ENCODE measurements at regions not wholly inside any gene's neighbourhood (a gene's known extent, or its start where the extent isn't known, plus 50 kb on each side); places are given as distances from the start of the nearest gene placed in this dataset.

DNA sequence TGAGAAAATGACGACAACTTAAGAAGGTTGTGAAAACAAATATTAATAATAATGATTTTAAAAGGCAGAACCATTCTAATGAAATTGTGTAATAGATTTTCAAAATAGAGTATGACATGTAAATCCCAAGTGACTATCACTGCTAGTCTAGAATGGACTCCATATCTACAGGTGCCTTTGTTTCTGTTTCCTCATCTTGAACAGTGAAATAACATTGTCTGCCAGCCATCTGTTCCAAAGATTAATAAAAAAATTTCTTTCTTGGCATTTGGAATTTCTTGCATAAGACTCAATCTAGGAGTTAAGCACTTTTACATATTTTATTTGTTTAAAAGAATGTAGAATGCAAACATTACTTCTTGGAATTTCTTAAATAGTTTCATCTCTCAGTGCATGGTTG, 520.1 kb upstream of the ARGLU1 start:
- Histone ChIP-seq H3K4me1 (ENCODE audit: insufficient read depth, low read length) (no peaks in the 10 kb centered on the region), H3K4me2 (ENCODE audit: low read length) (no peak overlapping the region), H3K27me3 (ENCODE audit: low read length) (no peaks in the 10 kb centered on the region), H3K9ac (ENCODE audit: low read length) (no peak overlapping the region), H3K36me3 (ENCODE audit: low read depth, low read length) (no peaks in the 10 kb centered on the region), H3K4me3 (ENCODE audit: low read length) (no peak overlapping the region), H2AFZ (ENCODE audit: low read length) (no peak overlapping the region), H3F3A (ENCODE audit: low read length, unreplicated experiment) (no peaks in the 10 kb centered on the region), H3K9me3 (ENCODE audit: low read length) (no peaks in the 10 kb centered on the region), H3K27ac (ENCODE audit: low read length) (no peak overlapping the region), H3K9me2 (replicated peaks; ENCODE audit: low read length) (no peaks in the 10 kb centered on the region), H3K79me2 (ENCODE audit: low read length) (no peaks in the 10 kb centered on the region), H4K20me1 (ENCODE audit: low read length) (no peaks in the 10 kb centered on the region)
- CTCF ChIA-PET, result no interaction called here
- intact Hi-C loops (cut with micrococcal nuclease), result no loop called here
- BruUV-seq (replicated peaks), result no TSS peak
- TF ChIP-seq EZH2 (IDR thresholded peaks at IDR 0.05; ENCODE audit: low read length, unreplicated experiment), result no peak
- ATAC-seq (no peak), DNase-seq (no peak)
- POLR2A ChIA-PET (ENCODE audit: unreplicated experiment), result no interaction called here

DNA sequence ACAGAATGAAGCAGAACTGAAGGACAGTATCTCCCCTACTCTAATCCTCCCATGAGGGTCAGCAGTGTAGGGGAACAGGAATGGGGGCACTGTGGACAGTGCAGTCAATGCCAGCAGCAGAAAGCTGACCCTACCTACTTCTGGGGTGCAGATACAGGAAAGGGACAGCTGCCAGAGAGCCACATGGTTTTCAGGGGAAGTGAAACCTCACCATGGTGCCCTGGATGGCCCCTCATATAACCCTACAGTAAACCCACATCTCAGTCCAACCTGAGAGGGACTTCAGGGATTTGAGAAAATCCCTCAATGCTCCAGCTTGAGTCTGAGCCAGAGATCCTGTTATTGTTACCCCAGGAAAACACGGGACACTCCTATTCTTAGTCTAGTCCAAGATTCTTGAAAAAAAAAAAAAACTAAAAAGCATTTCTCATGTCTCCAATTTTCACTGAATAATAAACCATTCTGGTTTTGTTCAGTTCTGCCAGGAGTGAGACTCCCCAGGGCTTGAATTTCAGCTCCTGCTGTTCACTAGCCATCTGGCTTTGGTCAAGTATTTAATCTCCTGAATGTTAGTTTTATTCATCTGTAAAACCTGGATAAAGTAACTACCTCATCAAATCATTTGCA, 511.6 kb upstream of the ARGLU1 start:
- BruUV-seq (replicated peaks), result no TSS peak
- no peaks in the 10 kb centered on the region for H3K36me3 ChIP-seq (ENCODE audit: low read depth, low read length)
- ATAC-seq (no peak), DNase-seq (no peak)
- no peak overlapping the region for H3K4me3 ChIP-seq (ENCODE audit: low read length)
- H3K4me1 ChIP-seq (ENCODE audit: insufficient read depth, low read length), result no peaks in the 10 kb centered on the region
- H3K4me2 ChIP-seq (ENCODE audit: low read length), result no peak overlapping the region
- ChIA-PET CTCF (no interaction called here), POLR2A (ENCODE audit: unreplicated experiment) (no interaction called here)
- no peaks in the 10 kb centered on the region; the same call in 1 of the 2 replicates for H3K27me3 ChIP-seq (ENCODE audit: low read length)
- no peaks in the 10 kb centered on the region for H3K9me2 ChIP-seq (replicated peaks; ENCODE audit: low read length)
- no peaks in the 10 kb centered on the region for H3K79me2 ChIP-seq (ENCODE audit: low read length)
- no peaks in the 10 kb centered on the region for H3F3A ChIP-seq (ENCODE audit: low read length, unreplicated experiment)
- no peak overlapping the region for H3K27ac ChIP-seq (ENCODE audit: low read length)
- H4K20me1 ChIP-seq (ENCODE audit: low read length), result no peaks in the 10 kb centered on the region
- TF ChIP-seq EZH2 (IDR thresholded peaks at IDR 0.05; ENCODE audit: low read length, unreplicated experiment) (no peak), EZH2phosphoT487 (IDR thresholded peaks at IDR 0.05; ENCODE audit: borderline replicate concordance, low read length) (no peak)
- TF ChIP-seq, protein P1, sequence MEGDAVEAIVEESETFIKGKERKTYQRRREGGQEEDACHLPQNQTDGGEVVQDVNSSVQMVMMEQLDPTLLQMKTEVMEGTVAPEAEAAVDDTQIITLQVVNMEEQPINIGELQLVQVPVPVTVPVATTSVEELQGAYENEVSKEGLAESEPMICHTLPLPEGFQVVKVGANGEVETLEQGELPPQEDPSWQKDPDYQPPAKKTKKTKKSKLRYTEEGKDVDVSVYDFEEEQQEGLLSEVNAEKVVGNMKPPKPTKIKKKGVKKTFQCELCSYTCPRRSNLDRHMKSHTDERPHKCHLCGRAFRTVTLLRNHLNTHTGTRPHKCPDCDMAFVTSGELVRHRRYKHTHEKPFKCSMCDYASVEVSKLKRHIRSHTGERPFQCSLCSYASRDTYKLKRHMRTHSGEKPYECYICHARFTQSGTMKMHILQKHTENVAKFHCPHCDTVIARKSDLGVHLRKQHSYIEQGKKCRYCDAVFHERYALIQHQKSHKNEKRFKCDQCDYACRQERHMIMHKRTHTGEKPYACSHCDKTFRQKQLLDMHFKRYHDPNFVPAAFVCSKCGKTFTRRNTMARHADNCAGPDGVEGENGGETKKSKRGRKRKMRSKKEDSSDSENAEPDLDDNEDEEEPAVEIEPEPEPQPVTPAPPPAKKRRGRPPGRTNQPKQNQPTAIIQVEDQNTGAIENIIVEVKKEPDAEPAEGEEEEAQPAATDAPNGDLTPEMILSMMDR (conservative IDR thresholded peaks at IDR 0.05; ENCODE audit: low read depth, low read length), result no peak
- H3K9me3 ChIP-seq (ENCODE audit: low read length), result no peaks in the 10 kb centered on the region
- H2AFZ ChIP-seq (ENCODE audit: low read length), result no peak overlapping the region
- H3K9ac ChIP-seq (ENCODE audit: low read length), result no peak overlapping the region
- intact Hi-C loops (cut with micrococcal nuclease), result no loop called here

DNA sequence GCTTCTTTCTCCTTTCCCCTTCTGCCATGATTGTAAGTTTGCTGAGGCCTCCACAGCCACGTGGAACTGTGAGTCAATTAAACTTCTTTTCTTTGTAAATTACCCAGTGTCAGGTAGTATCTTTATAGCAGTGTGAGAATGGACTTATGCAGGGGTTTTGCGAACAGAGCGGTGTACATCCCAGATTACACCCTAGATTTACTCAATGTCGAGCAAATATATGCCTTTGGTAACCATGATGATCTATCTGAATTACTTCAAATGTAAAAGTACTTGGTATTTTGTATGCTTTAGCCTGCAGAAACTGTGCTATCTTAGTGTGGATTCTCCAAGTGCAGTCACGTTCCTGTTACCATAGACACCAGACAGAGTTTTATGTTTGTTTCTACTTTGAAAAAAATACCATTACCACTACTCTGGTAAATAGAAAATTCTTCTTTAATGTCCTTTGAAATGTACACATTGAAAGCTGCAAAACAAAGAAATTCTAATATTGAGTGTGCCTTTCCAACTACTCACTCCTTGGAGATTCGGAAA, 510.4 kb upstream of the ARGLU1 start:
- Histone ChIP-seq H2AFZ (ENCODE audit: low read length) (no peak overlapping the region), H3K79me2 (ENCODE audit: low read length) (no peaks in the 10 kb centered on the region), H4K20me1 (ENCODE audit: low read length) (no peaks in the 10 kb centered on the region), H3K9ac (ENCODE audit: low read length) (no peak overlapping the region), H3K36me3 (ENCODE audit: low read depth, low read length) (no peaks in the 10 kb centered on the region), H3K27ac (ENCODE audit: low read length) (no peak overlapping the region), H3F3A (ENCODE audit: low read length, unreplicated experiment) (no peaks in the 10 kb centered on the region), H3K4me1 (ENCODE audit: insufficient read depth, low read length) (no peaks in the 10 kb centered on the region), H3K27me3 (ENCODE audit: low read length) (no peaks in the 10 kb centered on the region; the same call in none of the 2 replicates), H3K4me3 (ENCODE audit: low read length) (no peak overlapping the region), H3K4me2 (ENCODE audit: low read length) (no peak overlapping the region), H3K9me2 (replicated peaks; ENCODE audit: low read length) (no peaks in the 10 kb centered on the region), H3K9me3 (ENCODE audit: low read length) (no peaks in the 10 kb centered on the region)
- intact Hi-C loops (cut with micrococcal nuclease), result no loop called here
- no peak for DNase-seq
- ChIA-PET POLR2A (ENCODE audit: unreplicated experiment) (no interaction called here), CTCF (no interaction called here)
- BruUV-seq (replicated peaks), result no TSS peak
- no peak for ATAC-seq
- TF ChIP-seq EZH2 (IDR thresholded peaks at IDR 0.05; ENCODE audit: low read length, unreplicated experiment) (no peak), EZH2phosphoT487 (IDR thresholded peaks at IDR 0.05; ENCODE audit: borderline replicate concordance, low read length) (no peak)
- TF ChIP-seq, protein P1 (conservative IDR thresholded peaks at IDR 0.05; ENCODE audit: low read depth, low read length), result no peak

All from PC-3 (cell line).